Heart right ventricle (tissue), 16 donors: ENCODE measurements at regions not wholly inside any gene's neighbourhood (a gene's known extent, or its start where the extent isn't known, plus 50 kb on each side); places are given as distances from the start of the nearest gene placed in this dataset.

Source experiments
- ATAC-seq, 8 donors: fragments of 200-7000 bp; cut with Tn5 transposase; one replicate each; pipeline ENCODE4 v1.9.1; 2020; ENCODE audit warnings: mild to moderate bottlenecking in 8 of 8, moderate library complexity in 8 of 8, moderate number of reproducible peaks in 1 of 8
- DNase-seq, 2 donors: peaks; one replicate each; pipeline ENCODE4 v3.0.0-alpha.2; 2020
- H3K27ac ChIP-seq, 10 donors: fragments of 200-600 bp; sonication (generic) in 2 of 10; one replicate each; pipeline versions ENCODE4 v1.5.0 to v1.8.0; 2020 to 2022; ENCODE audit warnings: mild to moderate bottlenecking in 3 of 10
- H3K27me3 ChIP-seq, 7 donors: fragments of 200-600 bp; one replicate each; pipeline ENCODE4 v1.8.0; 2021 to 2022; ENCODE audit warnings: mild to moderate bottlenecking in 2 of 7
- H3K36me3 ChIP-seq, 9 donors: fragments of 200-600 bp; sonication (generic) in 1 of 9; one replicate each; pipeline versions ENCODE4 v1.5.0 to v1.8.0; 2020 to 2022; ENCODE audit warnings: mild to moderate bottlenecking in 2 of 9
- H3K4me1 ChIP-seq, 9 donors: fragments of 200-600 bp; sonication (generic) in 1 of 9; one replicate each; pipeline versions ENCODE4 v1.5.0 to v1.8.0; 2020 to 2022; ENCODE audit warnings: mild to moderate bottlenecking in 4 of 9
- H3K4me3 ChIP-seq, 10 donors: fragments of 200-600 bp; sonication (generic) in 2 of 10; one replicate each; pipeline versions ENCODE4 v1.5.0 to v1.8.0; 2020 to 2022; ENCODE audit warnings: mild to moderate bottlenecking in 7 of 10, moderate library complexity in 2 of 10
- H3K9me3 ChIP-seq, 11 donors: fragments of 200-600 bp in 10 of 11; sonication (generic) in 2 of 11; one replicate each; pipeline versions ENCODE4 v1.5.0 to v1.8.0; 2013 to 2022; ENCODE audit warnings: mild to moderate bottlenecking in 2 of 11, control low read depth in 1 of 11, moderate library complexity in 1 of 11
- WGBS, 2 donors: extraction: QIAGEN DNeasy Blood & Tissue Kit; methylation state at CpG; one replicate each; pipeline ENCODE4 v1.1.7; 2013; ENCODE audit warnings: inconsistent platforms in 1 of 2; 5-methylcytosine and 5-hydroxymethylcytosine counted together
- intact Hi-C, 10 donors: fragments of 100-400 bp; cut with DNase I; formaldehyde crosslinking; loops; one replicate each; pipeline versions ENCODE4 v1.11.1 to v1.14.2; 2022
- TF ChIP-seq, protein P1 (sequence below), 9 donors: fragments of 200-600 bp; sonication (generic) in 2 of 9; IDR thresholded peaks; one replicate each; pipeline versions ENCODE4 v1.5.0 to v1.8.0; 2021 to 2022; ENCODE audit warnings: antibody characterized with exemption in 9 of 9, mild to moderate bottlenecking in 5 of 9, moderate library complexity in 1 of 9
- donor health status: Arrhythmogenic right ventricular cardiomyopathy.
- donor health status: ischemic (EF 13 %, LVEDD 7.1; RV severe dilation, severe dysfunction).
- donor health status: healthy with polysubstance abuse.
- donor health status: DM: no; HTN: yes; CAD: no.
- donor health status: DM: no; HTN: no; CAD: no.
- donor health status: ischemic (EF 25% LVEDD 6.9; RV normal size, moderate dysfunction).
- donor health status: ischemic (EF 25% LVEDD 5.7; RV mildly dilated, moderate dysfunction).
- donor health status: healthy.
- donor health status: DM: yes; HTN: yes; CAD: no.
- donor health status: Ischemic cardiomyopathy.
- donor health status: ischemic (EF 35%, LVEDD 5.7; RV mildly dilated, moderate dysfunction).
- donor health status: nonischemic (EF 11% LVEDD 7.7; RV severe dilation, severe dysfunction).
- donor health status: DM: yes; HTN: yes; CAD: no.
- donor health status: PGD.
- donor health status: ischemic (EF 29% LVEDD 5.4; RV normal size, mild dysfunction).
- donor health status: nonischemic (EF 23%, LVEDD 6.1; RV moderate dilation, normal function).

DNA sequence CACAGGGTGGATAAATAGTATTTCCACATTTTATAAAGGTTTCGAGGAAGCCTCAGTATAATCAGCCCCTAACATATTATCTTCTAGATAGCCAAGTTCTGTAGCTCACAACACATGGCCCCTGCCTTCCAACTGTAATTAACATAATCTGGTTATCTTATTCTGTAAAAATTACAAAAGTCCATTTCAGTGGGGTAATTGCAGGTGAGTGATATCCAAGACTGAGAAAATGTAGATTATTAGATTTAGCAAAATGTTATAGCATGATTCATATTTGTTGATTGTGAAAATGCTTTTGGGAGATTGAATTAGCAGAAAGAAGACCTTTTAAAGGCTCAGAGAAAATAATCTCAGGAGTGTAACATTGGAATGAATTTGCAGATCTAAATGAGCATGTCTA is 168.3 kb upstream of the GPC6 start:
- DNase-seq (no peak), ATAC-seq (no peak)
- no peak overlapping the region for H3K27ac ChIP-seq
- TF ChIP-seq, protein P1, sequence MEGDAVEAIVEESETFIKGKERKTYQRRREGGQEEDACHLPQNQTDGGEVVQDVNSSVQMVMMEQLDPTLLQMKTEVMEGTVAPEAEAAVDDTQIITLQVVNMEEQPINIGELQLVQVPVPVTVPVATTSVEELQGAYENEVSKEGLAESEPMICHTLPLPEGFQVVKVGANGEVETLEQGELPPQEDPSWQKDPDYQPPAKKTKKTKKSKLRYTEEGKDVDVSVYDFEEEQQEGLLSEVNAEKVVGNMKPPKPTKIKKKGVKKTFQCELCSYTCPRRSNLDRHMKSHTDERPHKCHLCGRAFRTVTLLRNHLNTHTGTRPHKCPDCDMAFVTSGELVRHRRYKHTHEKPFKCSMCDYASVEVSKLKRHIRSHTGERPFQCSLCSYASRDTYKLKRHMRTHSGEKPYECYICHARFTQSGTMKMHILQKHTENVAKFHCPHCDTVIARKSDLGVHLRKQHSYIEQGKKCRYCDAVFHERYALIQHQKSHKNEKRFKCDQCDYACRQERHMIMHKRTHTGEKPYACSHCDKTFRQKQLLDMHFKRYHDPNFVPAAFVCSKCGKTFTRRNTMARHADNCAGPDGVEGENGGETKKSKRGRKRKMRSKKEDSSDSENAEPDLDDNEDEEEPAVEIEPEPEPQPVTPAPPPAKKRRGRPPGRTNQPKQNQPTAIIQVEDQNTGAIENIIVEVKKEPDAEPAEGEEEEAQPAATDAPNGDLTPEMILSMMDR (IDR thresholded peaks at IDR 0.05), result no peak
- H3K36me3 ChIP-seq, result no peaks in the 10 kb centered on the region
- no peaks in the 10 kb centered on the region for H3K9me3 ChIP-seq
- H3K4me3 ChIP-seq, result no peak overlapping the region
- no peaks in the 10 kb centered on the region for H3K4me1 ChIP-seq
- intact Hi-C loops, result no loop called here
- H3K27me3 ChIP-seq, result no peaks in the 10 kb centered on the region
- WGBS, 2 donors, result 65 to 79% methylated on average over 1 of the region's 1 CpG

DNA sequence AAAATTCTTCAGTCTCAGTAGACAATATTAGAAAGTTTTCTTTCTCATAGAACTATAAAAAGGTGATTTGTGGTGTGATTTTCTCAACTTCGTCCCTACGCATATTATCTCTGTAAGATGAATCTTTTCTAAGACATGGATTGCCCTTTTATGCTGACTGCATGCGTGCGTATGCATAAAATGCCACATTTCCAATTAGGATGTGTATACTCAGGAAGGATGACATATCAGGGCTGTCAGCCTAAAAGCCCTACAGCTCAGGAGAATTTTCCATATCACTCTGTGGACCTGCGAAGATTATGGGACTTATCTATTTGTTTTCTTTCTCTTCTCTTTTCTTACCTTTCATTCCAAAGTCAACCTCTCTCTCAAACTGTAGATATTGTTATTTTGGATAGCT is 166.5 kb upstream of the GPC6 start:
- Histone ChIP-seq H3K27me3 (no peaks in the 10 kb centered on the region), H3K4me1 (no peaks in the 10 kb centered on the region), H3K4me3 (no peak overlapping the region), H3K9me3 (peaks cover 0 to 7% (median 0%) of the 10 kb centered on the region in 11 donors), H3K27ac (no peak overlapping the region), H3K36me3 (no peaks in the 10 kb centered on the region)
- 86% methylated on average over 5 of the region's 5 CpGs for WGBS, 2 donors
- TF ChIP-seq, protein P1 (IDR thresholded peaks at IDR 0.05), result no peak
- DNase-seq (no peak), ATAC-seq (no peak)
- intact Hi-C loops, result no loop called here

DNA sequence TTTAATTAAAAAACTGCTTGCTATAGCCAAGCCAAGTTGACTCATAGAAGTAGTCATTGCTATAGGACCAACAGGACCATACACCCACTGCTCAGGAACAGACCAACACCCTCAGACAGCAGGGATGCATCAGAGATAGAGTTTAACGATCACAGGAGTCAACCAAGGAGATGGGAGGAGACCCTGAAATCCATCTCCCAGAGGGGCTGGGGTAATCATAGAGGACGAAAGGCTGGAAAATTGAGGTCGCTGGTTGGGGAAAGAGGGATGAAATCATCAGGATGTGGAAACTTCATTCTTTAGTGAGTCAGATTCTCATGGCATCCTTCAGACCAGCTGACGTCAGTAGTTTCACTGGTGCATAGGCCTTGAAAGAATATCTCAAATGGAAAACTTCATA is 160.4 kb upstream of the GPC6 start:
- Histone ChIP-seq H3K4me1 (no peaks in the 10 kb centered on the region), H3K27me3 (no peaks in the 10 kb centered on the region), H3K9me3 (peaks cover 0 to 12% (median 0%) of the 10 kb centered on the region in 11 donors), H3K27ac (peak overlapping the region in 1 of 10 donors; percentile 64), H3K4me3 (no peak overlapping the region), H3K36me3 (no peaks in the 10 kb centered on the region)
- 59 to 65% methylated on average over 4 of the region's 4 CpGs for WGBS, 2 donors
- TF ChIP-seq, protein P1 (IDR thresholded peaks at IDR 0.05), result no peak
- DNase-seq (no peak), ATAC-seq (peak in 1 of 8 donors; percentile 79)
- intact Hi-C loops, result no loop called here

DNA sequence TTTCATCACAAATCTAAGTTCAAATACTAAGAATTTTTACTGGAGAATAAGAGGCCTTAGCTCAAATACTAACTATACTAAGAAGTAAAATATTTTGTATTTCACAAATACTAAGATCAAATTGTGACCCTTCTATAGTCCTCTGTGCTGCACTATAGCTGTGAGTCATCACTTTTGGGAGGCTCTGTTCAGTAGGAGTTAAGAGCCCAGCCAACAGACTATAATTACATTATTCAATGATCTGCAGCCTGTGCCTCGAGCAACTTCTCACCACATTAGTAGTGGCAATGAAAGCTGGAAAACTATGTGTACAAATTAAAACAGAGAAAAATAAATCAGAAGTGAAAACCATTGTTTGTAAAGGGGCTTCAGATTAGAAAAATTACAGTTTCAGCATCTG is 147.3 kb upstream of the GPC6 start:
- no peak overlapping the region for H3K4me3 ChIP-seq
- TF ChIP-seq, protein P1 (IDR thresholded peaks at IDR 0.05), result no peak
- no peak overlapping the region for H3K27ac ChIP-seq
- 35 to 41% methylated on average over 1 of the region's 1 CpG for WGBS, 2 donors
- no peaks in the 10 kb centered on the region for H3K9me3 ChIP-seq
- no peaks in the 10 kb centered on the region for H3K27me3 ChIP-seq
- intact Hi-C loops, result no loop called here
- ATAC-seq (no peak), DNase-seq (no peak)
- no peaks in the 10 kb centered on the region for H3K36me3 ChIP-seq
- H3K4me1 ChIP-seq, result no peaks in the 10 kb centered on the region
